ENCODE measurements at regions not wholly inside any gene's neighbourhood (a gene's known extent, or its start where the extent isn't known, plus 50 kb on each side); places are given as distances from the start of the nearest gene placed in this dataset.

- Histone ChIP-seq H3K4me1 (ENCODE audit: control insufficient read depth, extremely low read depth, insufficient read depth, low read length) (no peaks in the 10 kb centered on the region), H3K4me2 (ENCODE audit: control insufficient read depth, extremely low read depth, insufficient read depth, low read depth, low read length) (no peak overlapping the region), H2AFZ (ENCODE audit: control insufficient read depth, low read length) (no peak overlapping the region), H3K9me3 (ENCODE audit: control insufficient read depth, low read depth, low read length) (no peaks in the 10 kb centered on the region), H3K27ac (ENCODE audit: control insufficient read depth, insufficient read depth, low read length) (no peak overlapping the region), H3K9me1 (ENCODE audit: control insufficient read depth, extremely low read depth, insufficient read depth, low read length) (no peaks in the 10 kb centered on the region), H3K9ac (ENCODE audit: control insufficient read depth, extremely low read depth, insufficient read depth, low read length) (no peak overlapping the region), H3K4me3 (ENCODE audit: control insufficient read depth in 2 of 3, extremely low read depth in 1 of 3, insufficient read depth in 2 of 3, low read depth in 1 of 3, low read length in 3 of 3) (no peak overlapping the region), H3K27me3 (ENCODE audit: control insufficient read depth, extremely low read depth, insufficient read depth, low read length) (no peaks in the 10 kb centered on the region), H4K20me1 (ENCODE audit: control insufficient read depth, extremely low read depth, insufficient read depth, low read length) (no peaks in the 10 kb centered on the region), H3K36me3 (ENCODE audit: control insufficient read depth in 2 of 2, extremely low read depth in 1 of 2, insufficient read depth in 2 of 2, low read length in 2 of 2) (no peaks in the 10 kb centered on the region), H3K79me2 (ENCODE audit: control insufficient read depth, insufficient read depth, low read length) (no peaks in the 10 kb centered on the region)
- dilution Hi-C loops (cut with MboI; ENCODE audit: extremely low pct_ligation_motif_present, low sequenced_read_pairs) = no loop called here
- no peak for TF ChIP-seq EZH2 (IDR thresholded peaks at IDR 0.05; ENCODE audit: low read length)
- TF ChIP-seq, protein P1, sequence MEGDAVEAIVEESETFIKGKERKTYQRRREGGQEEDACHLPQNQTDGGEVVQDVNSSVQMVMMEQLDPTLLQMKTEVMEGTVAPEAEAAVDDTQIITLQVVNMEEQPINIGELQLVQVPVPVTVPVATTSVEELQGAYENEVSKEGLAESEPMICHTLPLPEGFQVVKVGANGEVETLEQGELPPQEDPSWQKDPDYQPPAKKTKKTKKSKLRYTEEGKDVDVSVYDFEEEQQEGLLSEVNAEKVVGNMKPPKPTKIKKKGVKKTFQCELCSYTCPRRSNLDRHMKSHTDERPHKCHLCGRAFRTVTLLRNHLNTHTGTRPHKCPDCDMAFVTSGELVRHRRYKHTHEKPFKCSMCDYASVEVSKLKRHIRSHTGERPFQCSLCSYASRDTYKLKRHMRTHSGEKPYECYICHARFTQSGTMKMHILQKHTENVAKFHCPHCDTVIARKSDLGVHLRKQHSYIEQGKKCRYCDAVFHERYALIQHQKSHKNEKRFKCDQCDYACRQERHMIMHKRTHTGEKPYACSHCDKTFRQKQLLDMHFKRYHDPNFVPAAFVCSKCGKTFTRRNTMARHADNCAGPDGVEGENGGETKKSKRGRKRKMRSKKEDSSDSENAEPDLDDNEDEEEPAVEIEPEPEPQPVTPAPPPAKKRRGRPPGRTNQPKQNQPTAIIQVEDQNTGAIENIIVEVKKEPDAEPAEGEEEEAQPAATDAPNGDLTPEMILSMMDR (optimal IDR thresholded peaks at IDR 0.05 in 1 of 3, IDR thresholded peaks at IDR 0.05 in 1 of 3, conservative IDR thresholded peaks at IDR 0.05 in 1 of 3; ENCODE audit: extremely low read depth in 1 of 3, insufficient read depth in 2 of 3, low read length in 3 of 3) = no peak
- FAIRE-seq (no peak), DNase-seq (ENCODE audit: low read depth, low spot score) (no peak)
These were observed 99.4 kb upstream of the GHITM start for GRCh38 chr10:84039957-84040356.

- no peaks in the 10 kb centered on the region for H4K20me1 ChIP-seq (ENCODE audit: control insufficient read depth, extremely low read depth, insufficient read depth, low read length)
- H3K9me3 ChIP-seq (ENCODE audit: control insufficient read depth, low read depth, low read length) = no peaks in the 10 kb centered on the region
- no peaks in the 10 kb centered on the region for H3K9me1 ChIP-seq (ENCODE audit: control insufficient read depth, extremely low read depth, insufficient read depth, low read length)
- H3K36me3 ChIP-seq (ENCODE audit: control insufficient read depth in 2 of 2, extremely low read depth in 1 of 2, insufficient read depth in 2 of 2, low read length in 2 of 2) = no peaks in the 10 kb centered on the region
- H3K9ac ChIP-seq (ENCODE audit: control insufficient read depth, extremely low read depth, insufficient read depth, low read length) = no peak overlapping the region
- DNase-seq (ENCODE audit: low read depth, low spot score) (no peak), FAIRE-seq (no peak)
- H3K79me2 ChIP-seq (ENCODE audit: control insufficient read depth, insufficient read depth, low read length) = no peaks in the 10 kb centered on the region
- H3K27me3 ChIP-seq (ENCODE audit: control insufficient read depth, extremely low read depth, insufficient read depth, low read length) = no peaks in the 10 kb centered on the region
- no peak overlapping the region for H3K4me3 ChIP-seq (ENCODE audit: control insufficient read depth in 2 of 3, extremely low read depth in 1 of 3, insufficient read depth in 2 of 3, low read depth in 1 of 3, low read length in 3 of 3)
- no peak overlapping the region for H2AFZ ChIP-seq (ENCODE audit: control insufficient read depth, low read length)
- TF ChIP-seq, protein P1 (optimal IDR thresholded peaks at IDR 0.05 in 1 of 3, IDR thresholded peaks at IDR 0.05 in 1 of 3, conservative IDR thresholded peaks at IDR 0.05 in 1 of 3; ENCODE audit: extremely low read depth in 1 of 3, insufficient read depth in 2 of 3, low read length in 3 of 3) = no peak
- TF ChIP-seq EZH2 (IDR thresholded peaks at IDR 0.05; ENCODE audit: low read length) = no peak
- no peak overlapping the region for H3K4me2 ChIP-seq (ENCODE audit: control insufficient read depth, extremely low read depth, insufficient read depth, low read depth, low read length)
- no peaks in the 10 kb centered on the region for H3K4me1 ChIP-seq (ENCODE audit: control insufficient read depth, extremely low read depth, insufficient read depth, low read length)
- no peak overlapping the region for H3K27ac ChIP-seq (ENCODE audit: control insufficient read depth, insufficient read depth, low read length)
- dilution Hi-C loops (cut with MboI; ENCODE audit: extremely low pct_ligation_motif_present, low sequenced_read_pairs) = no loop called here
These were observed 91.9 kb upstream of the GHITM start for GRCh38 chr10:84047258-84048010.

Measured in keratinocyte (primary cell).